ENCODE measurements at regions not wholly inside any gene's neighbourhood (a gene's known extent, or its start where the extent isn't known, plus 50 kb on each side); places are given as distances from the start of the nearest gene placed in this dataset.

- Histone ChIP-seq H3K27me3 (no peaks in the 10 kb centered on the region), H3K36me3 (ENCODE audit: low read depth, missing control alignments) (no peaks in the 10 kb centered on the region), H3K27ac (no peak overlapping the region), H3K4me3 (no peak overlapping the region), H3K4me1 (no peaks in the 10 kb centered on the region), H3K9me3 (no peaks in the 10 kb centered on the region)
- intact Hi-C loops (cut with DNase I; ENCODE audit: low total_unique reads): no loop called here
- no peak for DNase-seq
- TF ChIP-seq POLR2A (IDR thresholded peaks at IDR 0.05): no peak
- no peak for TF ChIP-seq CTCF (IDR thresholded peaks at IDR 0.05)
- 87 to 90% methylated on average over 1 of the region's 1 CpG for WGBS, 2 donors
Measured at GRCh38 chr4:19857991-19858390, 393.7 kb upstream of the SLIT2 start.

GRCh38 chr4:19857380-19857779 lies 394.3 kb upstream of the SLIT2 start:
- no peak for TF ChIP-seq CTCF (IDR thresholded peaks at IDR 0.05)
- no peak for TF ChIP-seq POLR2A (IDR thresholded peaks at IDR 0.05)
- H3K9me3 ChIP-seq: no peaks in the 10 kb centered on the region
- WGBS, 2 donors: 53 to 73% methylated on average over 2 of the region's 2 CpGs
- intact Hi-C loops (cut with DNase I; ENCODE audit: low total_unique reads): no loop called here
- no peaks in the 10 kb centered on the region for H3K27me3 ChIP-seq
- no peak overlapping the region for H3K27ac ChIP-seq
- no peaks in the 10 kb centered on the region for H3K4me1 ChIP-seq
- no peak overlapping the region for H3K4me3 ChIP-seq
- no peak for DNase-seq
- no peaks in the 10 kb centered on the region for H3K36me3 ChIP-seq (ENCODE audit: low read depth, missing control alignments)

- DNase-seq: no peak
- no peak overlapping the region for H3K27ac ChIP-seq
- TF ChIP-seq CTCF (IDR thresholded peaks at IDR 0.05): no peak
- no peak for TF ChIP-seq POLR2A (IDR thresholded peaks at IDR 0.05)
- no peaks in the 10 kb centered on the region for H3K27me3 ChIP-seq
- H3K36me3 ChIP-seq (ENCODE audit: low read depth, missing control alignments): no peaks in the 10 kb centered on the region
- H3K4me1 ChIP-seq: no peaks in the 10 kb centered on the region
- no peak overlapping the region for H3K4me3 ChIP-seq
- no peaks in the 10 kb centered on the region for H3K9me3 ChIP-seq
- 93 to 96% methylated on average over 5 of the region's 5 CpGs for WGBS, 2 donors
- intact Hi-C loops (cut with DNase I; ENCODE audit: low total_unique reads): no loop called here
Measured at GRCh38 chr4:19850909-19851308, 400.8 kb upstream of the SLIT2 start.

- intact Hi-C loops (cut with DNase I; ENCODE audit: low total_unique reads): no loop called here
- Histone ChIP-seq H3K9me3 (no peaks in the 10 kb centered on the region), H3K27me3 (no peaks in the 10 kb centered on the region), H3K36me3 (ENCODE audit: low read depth, missing control alignments) (no peaks in the 10 kb centered on the region), H3K4me1 (no peaks in the 10 kb centered on the region), H3K27ac (no peak overlapping the region), H3K4me3 (no peak overlapping the region)
- no peak for DNase-seq
- TF ChIP-seq CTCF (IDR thresholded peaks at IDR 0.05) (no peak), POLR2A (IDR thresholded peaks at IDR 0.05) (no peak)
- 64 to 67% methylated on average over 2 of the region's 2 CpGs for WGBS, 2 donors
Measured at GRCh38 chr4:19844446-19844845, 407.3 kb upstream of the SLIT2 start.

- TF ChIP-seq POLR2A (IDR thresholded peaks at IDR 0.05) (no peak), CTCF (IDR thresholded peaks at IDR 0.05) (no peak)
- WGBS, 2 donors: 91 to 96% methylated on average over 2 of the region's 2 CpGs
- Histone ChIP-seq H3K4me1 (no peaks in the 10 kb centered on the region), H3K27ac (no peak overlapping the region), H3K4me3 (no peak overlapping the region), H3K36me3 (ENCODE audit: low read depth, missing control alignments) (no peaks in the 10 kb centered on the region), H3K27me3 (no peaks in the 10 kb centered on the region), H3K9me3 (no peaks in the 10 kb centered on the region)
- DNase-seq: no peak
- intact Hi-C loops (cut with DNase I; ENCODE audit: low total_unique reads): no loop called here
Measured at GRCh38 chr4:19842471-19842870, 409.2 kb upstream of the SLIT2 start.

Measured in testis (tissue), 2 donors.